GM18870 (cell line): ENCODE measurements at regions not wholly inside any gene's neighbourhood (a gene's known extent, or its start where the extent isn't known, plus 50 kb on each side); places are given as distances from the start of the nearest gene placed in this dataset.
"Not testable (repeated sequence)": the region's sequence is repeated elsewhere in the genome, so short reads cannot be mapped to it uniquely, and the experiment has no call there.

Experiments used
- ATAC-seq: cut with Tn5 transposase; IDR thresholded peaks from one replicate; pipeline ENCODE4 v1.9.1; 2021; ENCODE audit warnings: moderate library complexity; ENCODE audit not compliant: unreplicated experiment

GRCh38 chr13:74747186-74747955 is 613.2 kb upstream of the KLF12 start:
- no peak for ATAC-seq

- ATAC-seq = no peak
Observed at GRCh38 chr13:74743992-74744391, 609.8 kb upstream of the KLF12 start.

GRCh38 chr13:74741732-74742131 is 607.5 kb upstream of the KLF12 start:
- ATAC-seq = no peak

- no peak for ATAC-seq
Observed at GRCh38 chr13:74732736-74733385, 598.7 kb upstream of the KLF12 start.

- ATAC-seq = no peak
Observed at GRCh38 chr13:74731731-74732130, 597.5 kb upstream of the KLF12 start.

- ATAC-seq = no peak
Observed at GRCh38 chr13:74730556-74731331, 596.5 kb upstream of the KLF12 start.

GRCh38 chr13:74726206-74726605 is 592.0 kb upstream of the KLF12 start:
- no peak for ATAC-seq

- ATAC-seq = not testable (repeated sequence)
Observed at GRCh38 chr13:74718232-74718842, 584.1 kb upstream of the KLF12 start.

GRCh38 chr13:74715718-74716117 is 581.5 kb upstream of the KLF12 start:
- no peak for ATAC-seq

GRCh38 chr13:74710006-74710405 is 575.8 kb upstream of the KLF12 start:
- ATAC-seq = no peak

GRCh38 chr13:74709226-74709625 is 575.0 kb upstream of the KLF12 start:
- ATAC-seq = no peak

GRCh38 chr13:74708629-74709028 is 574.4 kb upstream of the KLF12 start:
- no peak for ATAC-seq

- no peak for ATAC-seq
Observed at GRCh38 chr13:74707291-74707690, 573.1 kb upstream of the KLF12 start.

GRCh38 chr13:74706801-74707200 is 572.6 kb upstream of the KLF12 start:
- no peak for ATAC-seq

- no peak for ATAC-seq
Observed at GRCh38 chr13:74705438-74705837, 571.2 kb upstream of the KLF12 start.

- no peak for ATAC-seq
Observed at GRCh38 chr13:74703855-74704387, 569.7 kb upstream of the KLF12 start.

- ATAC-seq = no peak
Observed at GRCh38 chr13:74696148-74696922, 562.1 kb upstream of the KLF12 start.

GRCh38 chr13:74695021-74695800 is 561.0 kb upstream of the KLF12 start:
- ATAC-seq = no peak

- ATAC-seq = no peak
Observed at GRCh38 chr13:74687442-74688182, 553.4 kb upstream of the KLF12 start.
